ENCODE measurements at regions not wholly inside any gene's neighbourhood (a gene's known extent, or its start where the extent isn't known, plus 50 kb on each side); places are given as distances from the start of the nearest gene placed in this dataset.

DNA sequence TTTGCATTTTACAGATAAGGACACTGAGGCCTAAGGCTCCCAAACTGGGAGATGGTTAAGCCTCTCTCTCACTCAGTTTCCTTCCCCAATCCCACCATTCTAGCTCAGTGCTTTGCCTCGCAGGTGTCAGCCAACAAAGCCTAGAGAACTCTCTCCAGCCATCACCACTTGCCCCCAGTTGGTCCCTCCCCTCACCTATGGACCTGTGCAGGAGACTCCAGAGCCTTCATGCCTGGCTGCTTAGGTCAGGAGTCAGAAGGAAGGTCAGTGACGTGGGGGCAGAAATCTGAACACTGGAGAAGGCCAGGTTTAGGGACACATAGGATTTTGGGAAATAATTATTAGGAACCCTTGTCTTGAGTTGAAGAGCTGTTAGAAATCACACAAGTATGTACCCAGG is 295.3 kb downstream of the PTPRU start (continued):
- TF ChIP-seq, protein P1, sequence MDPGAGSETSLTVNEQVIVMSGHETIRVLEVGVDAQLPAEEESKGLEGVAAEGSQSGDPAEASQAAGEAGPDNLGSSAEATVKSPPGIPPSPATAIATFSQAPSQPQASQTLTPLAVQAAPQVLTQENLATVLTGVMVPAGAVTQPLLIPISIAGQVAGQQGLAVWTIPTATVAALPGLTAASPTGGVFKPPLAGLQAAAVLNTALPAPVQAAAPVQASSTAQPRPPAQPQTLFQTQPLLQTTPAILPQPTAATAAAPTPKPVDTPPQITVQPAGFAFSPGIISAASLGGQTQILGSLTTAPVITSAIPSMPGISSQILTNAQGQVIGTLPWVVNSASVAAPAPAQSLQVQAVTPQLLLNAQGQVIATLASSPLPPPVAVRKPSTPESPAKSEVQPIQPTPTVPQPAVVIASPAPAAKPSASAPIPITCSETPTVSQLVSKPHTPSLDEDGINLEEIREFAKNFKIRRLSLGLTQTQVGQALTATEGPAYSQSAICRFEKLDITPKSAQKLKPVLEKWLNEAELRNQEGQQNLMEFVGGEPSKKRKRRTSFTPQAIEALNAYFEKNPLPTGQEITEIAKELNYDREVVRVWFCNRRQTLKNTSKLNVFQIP (CRISPR knock-in tag; IDR thresholded peaks at IDR 0.05; ENCODE audit: borderline replicate concordance, low read depth) = no peak
- TF ChIP-seq ARNTL (CRISPR knock-in tag; IDR thresholded peaks at IDR 0.05; ENCODE audit: borderline replicate concordance, low read depth) (no peak), ISL1 (CRISPR knock-in tag; IDR thresholded peaks at IDR 0.05) (no peak), RARB (CRISPR knock-in tag; IDR thresholded peaks at IDR 0.05) (no peak), ZNF70 (CRISPR knock-in tag; IDR thresholded peaks at IDR 0.05) (no peak), ZFP3 (CRISPR knock-in tag; IDR thresholded peaks at IDR 0.05) (no peak), CSDC2 (CRISPR knock-in tag; IDR thresholded peaks at IDR 0.05) (no peak), SNAI2 (CRISPR knock-in tag; IDR thresholded peaks at IDR 0.05) (no peak), ZFP30 (CRISPR knock-in tag; IDR thresholded peaks at IDR 0.05) (no peak)

DNA sequence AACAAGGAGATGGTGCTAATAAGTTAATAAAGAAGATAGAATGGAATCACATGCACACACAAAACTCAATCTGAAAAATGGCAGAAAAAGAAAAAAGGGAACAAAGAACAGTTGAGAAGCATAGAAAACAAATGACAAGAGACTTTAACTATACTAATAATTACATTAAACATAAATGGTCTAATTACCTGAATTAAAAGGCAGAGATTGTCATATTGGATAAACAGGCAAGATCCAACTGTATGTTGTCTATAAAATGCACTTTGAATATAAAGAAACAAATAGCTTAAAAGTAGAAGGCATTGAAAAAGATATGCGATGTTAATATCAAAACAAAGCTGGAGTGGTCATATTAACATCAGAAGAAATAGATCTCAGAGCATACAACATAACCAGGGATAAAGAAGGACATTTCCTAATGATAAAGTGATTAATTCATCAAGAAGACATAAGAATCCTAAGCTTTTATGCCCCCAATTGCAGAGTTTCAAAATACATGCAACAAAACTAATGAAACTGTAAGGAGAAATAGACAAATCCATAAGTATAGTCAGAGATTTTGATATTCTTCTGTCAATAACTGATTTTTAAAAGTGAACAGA is 293.5 kb downstream of the PTPRU start:
- ATAC-seq = no peak
- TF ChIP-seq, protein P2, sequence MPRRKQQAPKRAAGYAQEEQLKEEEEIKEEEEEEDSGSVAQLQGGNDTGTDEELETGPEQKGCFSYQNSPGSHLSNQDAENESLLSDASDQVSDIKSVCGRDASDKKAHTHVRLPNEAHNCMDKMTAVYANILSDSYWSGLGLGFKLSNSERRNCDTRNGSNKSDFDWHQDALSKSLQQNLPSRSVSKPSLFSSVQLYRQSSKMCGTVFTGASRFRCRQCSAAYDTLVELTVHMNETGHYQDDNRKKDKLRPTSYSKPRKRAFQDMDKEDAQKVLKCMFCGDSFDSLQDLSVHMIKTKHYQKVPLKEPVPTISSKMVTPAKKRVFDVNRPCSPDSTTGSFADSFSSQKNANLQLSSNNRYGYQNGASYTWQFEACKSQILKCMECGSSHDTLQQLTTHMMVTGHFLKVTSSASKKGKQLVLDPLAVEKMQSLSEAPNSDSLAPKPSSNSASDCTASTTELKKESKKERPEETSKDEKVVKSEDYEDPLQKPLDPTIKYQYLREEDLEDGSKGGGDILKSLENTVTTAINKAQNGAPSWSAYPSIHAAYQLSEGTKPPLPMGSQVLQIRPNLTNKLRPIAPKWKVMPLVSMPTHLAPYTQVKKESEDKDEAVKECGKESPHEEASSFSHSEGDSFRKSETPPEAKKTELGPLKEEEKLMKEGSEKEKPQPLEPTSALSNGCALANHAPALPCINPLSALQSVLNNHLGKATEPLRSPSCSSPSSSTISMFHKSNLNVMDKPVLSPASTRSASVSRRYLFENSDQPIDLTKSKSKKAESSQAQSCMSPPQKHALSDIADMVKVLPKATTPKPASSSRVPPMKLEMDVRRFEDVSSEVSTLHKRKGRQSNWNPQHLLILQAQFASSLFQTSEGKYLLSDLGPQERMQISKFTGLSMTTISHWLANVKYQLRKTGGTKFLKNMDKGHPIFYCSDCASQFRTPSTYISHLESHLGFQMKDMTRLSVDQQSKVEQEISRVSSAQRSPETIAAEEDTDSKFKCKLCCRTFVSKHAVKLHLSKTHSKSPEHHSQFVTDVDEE (CRISPR knock-in tag; IDR thresholded peaks at IDR 0.05) = no peak
- TF ChIP-seq, protein P3, sequence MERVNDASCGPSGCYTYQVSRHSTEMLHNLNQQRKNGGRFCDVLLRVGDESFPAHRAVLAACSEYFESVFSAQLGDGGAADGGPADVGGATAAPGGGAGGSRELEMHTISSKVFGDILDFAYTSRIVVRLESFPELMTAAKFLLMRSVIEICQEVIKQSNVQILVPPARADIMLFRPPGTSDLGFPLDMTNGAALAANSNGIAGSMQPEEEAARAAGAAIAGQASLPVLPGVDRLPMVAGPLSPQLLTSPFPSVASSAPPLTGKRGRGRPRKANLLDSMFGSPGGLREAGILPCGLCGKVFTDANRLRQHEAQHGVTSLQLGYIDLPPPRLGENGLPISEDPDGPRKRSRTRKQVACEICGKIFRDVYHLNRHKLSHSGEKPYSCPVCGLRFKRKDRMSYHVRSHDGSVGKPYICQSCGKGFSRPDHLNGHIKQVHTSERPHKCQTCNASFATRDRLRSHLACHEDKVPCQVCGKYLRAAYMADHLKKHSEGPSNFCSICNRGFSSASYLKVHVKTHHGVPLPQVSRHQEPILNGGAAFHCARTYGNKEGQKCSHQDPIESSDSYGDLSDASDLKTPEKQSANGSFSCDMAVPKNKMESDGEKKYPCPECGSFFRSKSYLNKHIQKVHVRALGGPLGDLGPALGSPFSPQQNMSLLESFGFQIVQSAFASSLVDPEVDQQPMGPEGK (CRISPR knock-in tag; IDR thresholded peaks at IDR 0.05; ENCODE audit: borderline replicate concordance) = no peak
- TF ChIP-seq ZNF565 (CRISPR knock-in tag; conservative IDR thresholded peaks at IDR 0.05; ENCODE audit: low read depth) (no peak), TCF4 (CRISPR knock-in tag; IDR thresholded peaks at IDR 0.05; ENCODE audit: borderline replicate concordance) (no peak)

DNA sequence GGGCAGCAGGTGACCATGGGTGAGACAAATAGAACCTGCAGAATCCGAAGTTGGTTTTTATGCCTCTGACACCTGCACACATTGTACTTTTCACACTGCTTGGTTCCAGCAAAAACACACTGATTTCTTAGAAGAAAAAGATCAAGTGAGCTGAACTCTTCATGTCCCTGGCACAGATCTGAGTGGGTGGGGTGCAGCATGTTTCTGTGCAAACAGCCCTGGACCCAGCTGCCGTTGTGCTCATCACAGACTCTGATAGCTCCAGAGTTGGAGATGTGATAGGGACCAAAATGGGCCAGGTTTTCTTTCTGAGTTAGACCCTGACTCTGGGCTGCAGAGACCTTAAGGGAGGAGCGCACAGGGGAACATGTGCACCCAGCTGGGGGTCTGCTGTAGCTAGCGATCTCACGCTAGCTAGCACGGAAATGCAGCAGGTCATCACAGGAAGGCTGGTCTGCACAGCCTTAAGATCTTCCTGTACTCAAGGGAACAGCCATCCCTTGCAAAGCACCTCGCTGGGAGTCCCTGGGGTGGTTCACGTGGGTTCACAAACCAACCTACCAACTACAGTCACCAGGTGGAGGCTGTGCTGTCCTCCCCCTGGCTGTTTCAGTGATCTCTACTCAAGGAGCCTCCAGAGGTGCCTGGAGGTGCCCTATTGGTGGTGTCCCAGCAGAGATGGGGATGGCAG is 291.1 kb downstream of the PTPRU start:
- no peak for TF ChIP-seq ZNF70 (CRISPR knock-in tag; IDR thresholded peaks at IDR 0.05)
- TF ChIP-seq, protein P4, sequence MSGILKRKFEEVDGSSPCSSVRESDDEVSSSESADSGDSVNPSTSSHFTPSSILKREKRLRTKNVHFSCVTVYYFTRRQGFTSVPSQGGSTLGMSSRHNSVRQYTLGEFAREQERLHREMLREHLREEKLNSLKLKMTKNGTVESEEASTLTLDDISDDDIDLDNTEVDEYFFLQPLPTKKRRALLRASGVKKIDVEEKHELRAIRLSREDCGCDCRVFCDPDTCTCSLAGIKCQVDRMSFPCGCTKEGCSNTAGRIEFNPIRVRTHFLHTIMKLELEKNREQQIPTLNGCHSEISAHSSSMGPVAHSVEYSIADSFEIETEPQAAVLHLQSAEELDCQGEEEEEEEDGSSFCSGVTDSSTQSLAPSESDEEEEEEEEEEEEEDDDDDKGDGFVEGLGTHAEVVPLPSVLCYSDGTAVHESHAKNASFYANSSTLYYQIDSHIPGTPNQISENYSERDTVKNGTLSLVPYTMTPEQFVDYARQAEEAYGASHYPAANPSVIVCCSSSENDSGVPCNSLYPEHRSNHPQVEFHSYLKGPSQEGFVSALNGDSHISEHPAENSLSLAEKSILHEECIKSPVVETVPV (CRISPR knock-in tag; IDR thresholded peaks at IDR 0.05) = no peak
- TF ChIP-seq ZNF565 (CRISPR knock-in tag; conservative IDR thresholded peaks at IDR 0.05; ENCODE audit: low read depth) = no peak
- TF ChIP-seq BACH2 (CRISPR knock-in tag; IDR thresholded peaks at IDR 0.05; ENCODE audit: borderline replicate concordance) = no peak
- TF ChIP-seq ZC3H10 (CRISPR knock-in tag; IDR thresholded peaks at IDR 0.05) = no peak
- ATAC-seq = no peak

DNA sequence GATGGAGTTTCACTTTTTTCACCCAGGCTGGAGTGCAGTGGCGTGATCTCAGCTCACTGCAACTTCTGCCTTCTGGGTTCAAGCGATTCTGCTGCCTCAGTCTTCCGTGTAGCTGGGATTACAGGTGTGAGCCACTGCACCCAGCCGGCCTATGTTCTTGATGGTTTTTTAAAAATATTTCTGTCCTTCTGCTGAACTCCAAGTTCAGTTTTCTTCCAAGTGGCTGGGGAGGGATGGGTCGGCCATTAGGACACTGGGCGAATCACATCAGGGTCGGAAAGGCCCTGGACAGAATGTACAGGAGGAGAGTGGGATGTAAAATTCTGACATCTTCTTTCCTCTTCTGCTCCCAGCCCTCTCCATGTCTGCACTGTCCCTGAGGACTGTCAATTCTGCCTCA is 289.6 kb downstream of the PTPRU start:
- no peak for ATAC-seq
- TF ChIP-seq, protein P2 (CRISPR knock-in tag; IDR thresholded peaks at IDR 0.05) = no peak
- no peak for TF ChIP-seq ZFP3 (CRISPR knock-in tag; IDR thresholded peaks at IDR 0.05)
